Adrenal gland (tissue), 9 donors: ENCODE measurements at regions not wholly inside any gene's neighbourhood (a gene's known extent, or its start where the extent isn't known, plus 50 kb on each side); places are given as distances from the start of the nearest gene placed in this dataset.

Source experiments
- DNase-seq, 7 donors: peaks; one replicate each; pipeline ENCODE4 v3.0.0-alpha.2; 2019 to 2020
- H3K27ac ChIP-seq, 5 donors: fragments of 200-600 bp; sonication (generic) in 4 of 5; 1 replicate in 3 of 5; 2 replicates in 2 of 5; pipeline versions ENCODE4 v1.5.1 to v1.8.0; 2016 to 2020; ENCODE audit warnings: mild to moderate bottlenecking in 1 of 5
- H3K27me3 ChIP-seq: fragments of 200-600 bp; 2 replicates; pipeline ENCODE4 v1.8.0; 2021
- H3K36me3 ChIP-seq, 2 donors: fragments of 200-600 bp; replicated peaks in 1 of 2; 1 replicate in 1 of 2; 2 replicates in 1 of 2; pipeline versions ENCODE4 v1.5.1 to v1.8.0; 2018 to 2022
- H3K4me1 ChIP-seq, 2 donors: fragments of 200-600 bp; replicated peaks in 1 of 2; 1 replicate in 1 of 2; 2 replicates in 1 of 2; pipeline versions ENCODE4 v1.5.1 to v1.8.0; 2018 to 2021
- H3K4me3 ChIP-seq, 4 donors: fragments of 200-600 bp; sonication (generic) in 3 of 4; one replicate each; pipeline ENCODE4 v1.5.1; 2016 to 2018
- H3K9me3 ChIP-seq, 3 donors: fragments of 200-600 bp; sonication (generic) in 1 of 3; replicated peaks in 1 of 3; 1 replicate in 2 of 3; 2 replicates in 1 of 3; pipeline versions ENCODE4 v1.5.1 to v1.8.0; 2016 to 2021
- POLR2A ChIP-seq, 2 donors: fragments of 450-650 bp; IDR thresholded peaks; one replicate each; pipeline ENCODE4 v1.6.1; 2017; ENCODE audit warnings: antibody characterized with exemption in 2 of 2, mild to moderate bottlenecking in 2 of 2, moderate library complexity in 1 of 2
- WGBS, 4 donors: extraction: QIAGEN DNeasy Blood & Tissue Kit in 2 of 4; methylation state at CpG; one replicate each; pipeline versions ENCODE4 v1.1.5 to v1.1.7; 2013 to 2017; 5-methylcytosine and 5-hydroxymethylcytosine counted together
- intact Hi-C, 2 donors: fragments of 100-400 bp; cut with DNase I; formaldehyde crosslinking; loops; one replicate each; pipeline versions ENCODE4 v1.14.1 to v1.15.0; 2022 to 2023
- TF ChIP-seq, protein P1 (sequence below), 6 experiments: fragments of 450-650 bp in 4 of 6; fragments of 200-600 bp in 2 of 6; sonication (generic) in 1 of 6; IDR thresholded peaks; 1 replicate in 5 of 6; 2 replicates in 1 of 6; pipeline versions ENCODE4 v1.5.1 to v1.8.0; 2016 to 2021; ENCODE audit warnings: antibody characterized with exemption in 6 of 6, mild to moderate bottlenecking in 2 of 6, moderate library complexity in 1 of 6
- donor health status: healthy with polysubstance abuse.
- donor health status: Bipolar disorder and iron deficiency.
- donor health status: DM: yes; HTN: yes; CAD: no.
- donor health status: DM: no; HTN: no; CAD: no.
- donor health status: DM: no; HTN: no; CAD: no.

DNA sequence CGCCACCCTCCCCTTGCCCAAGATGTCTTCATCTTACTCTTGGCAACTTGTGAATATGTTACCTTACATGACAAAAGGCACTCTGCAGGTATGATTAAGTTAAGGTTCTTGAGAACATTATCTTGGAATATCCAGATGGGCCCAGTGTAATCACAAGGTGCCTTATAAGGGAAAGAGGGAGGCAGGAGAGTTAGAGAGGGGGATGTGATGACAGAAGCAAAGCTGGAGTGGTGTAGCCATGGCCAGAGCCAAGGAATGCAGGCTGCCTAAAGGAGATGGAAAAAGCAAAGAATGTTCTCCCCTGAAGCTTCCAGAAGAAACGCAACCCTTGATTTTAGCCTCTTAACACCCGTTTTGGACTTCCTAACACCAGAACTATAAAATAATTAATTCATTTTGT lies 318.0 kb downstream of the C7orf25 start:
- 84 to 89% (median 88%) methylated on average over 3 of the region's 3 CpGs for WGBS, 4 donors
- H3K9me3 ChIP-seq: no peaks in the 10 kb centered on the region
- no peak for TF ChIP-seq POLR2A (IDR thresholded peaks at IDR 0.05)
- TF ChIP-seq, protein P1, sequence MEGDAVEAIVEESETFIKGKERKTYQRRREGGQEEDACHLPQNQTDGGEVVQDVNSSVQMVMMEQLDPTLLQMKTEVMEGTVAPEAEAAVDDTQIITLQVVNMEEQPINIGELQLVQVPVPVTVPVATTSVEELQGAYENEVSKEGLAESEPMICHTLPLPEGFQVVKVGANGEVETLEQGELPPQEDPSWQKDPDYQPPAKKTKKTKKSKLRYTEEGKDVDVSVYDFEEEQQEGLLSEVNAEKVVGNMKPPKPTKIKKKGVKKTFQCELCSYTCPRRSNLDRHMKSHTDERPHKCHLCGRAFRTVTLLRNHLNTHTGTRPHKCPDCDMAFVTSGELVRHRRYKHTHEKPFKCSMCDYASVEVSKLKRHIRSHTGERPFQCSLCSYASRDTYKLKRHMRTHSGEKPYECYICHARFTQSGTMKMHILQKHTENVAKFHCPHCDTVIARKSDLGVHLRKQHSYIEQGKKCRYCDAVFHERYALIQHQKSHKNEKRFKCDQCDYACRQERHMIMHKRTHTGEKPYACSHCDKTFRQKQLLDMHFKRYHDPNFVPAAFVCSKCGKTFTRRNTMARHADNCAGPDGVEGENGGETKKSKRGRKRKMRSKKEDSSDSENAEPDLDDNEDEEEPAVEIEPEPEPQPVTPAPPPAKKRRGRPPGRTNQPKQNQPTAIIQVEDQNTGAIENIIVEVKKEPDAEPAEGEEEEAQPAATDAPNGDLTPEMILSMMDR (IDR thresholded peaks at IDR 0.05): no peak
- no peaks in the 10 kb centered on the region for H3K4me1 ChIP-seq
- H3K27me3 ChIP-seq: no peaks in the 10 kb centered on the region
- no peak overlapping the region for H3K4me3 ChIP-seq
- no peaks in the 10 kb centered on the region for H3K36me3 ChIP-seq
- no peak for DNase-seq
- intact Hi-C loops: no loop called here
- H3K27ac ChIP-seq: no peak overlapping the region

DNA sequence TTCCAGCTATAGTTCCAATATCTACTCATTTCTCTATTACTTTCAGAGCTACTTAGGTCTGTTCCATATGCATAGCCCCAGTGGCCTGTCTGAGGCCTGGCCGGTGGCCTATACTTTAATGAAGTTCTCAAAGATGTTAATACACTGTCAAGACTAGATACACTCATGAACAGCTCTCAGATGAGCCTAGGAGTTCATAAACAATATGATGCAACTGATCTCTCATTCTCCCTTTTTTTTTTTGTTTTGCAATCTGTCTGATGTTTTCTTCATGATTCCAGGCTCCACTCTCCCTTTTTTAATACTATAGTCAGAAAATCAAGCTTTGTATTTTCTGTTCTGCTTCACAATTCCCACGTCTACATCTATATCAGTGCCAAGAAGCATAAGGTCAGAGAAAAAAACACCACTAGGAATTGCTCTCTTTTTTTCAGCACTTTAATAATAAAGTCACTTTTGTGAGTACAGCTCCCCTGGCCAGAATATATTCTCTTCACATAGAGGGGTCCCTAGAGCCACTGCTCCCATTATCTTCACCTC lies 321.0 kb downstream of the C7orf25 start:
- intact Hi-C loops: no loop called here
- WGBS, 4 donors: 54 to 67% (median 60%) methylated on average over 2 of the region's 2 CpGs
- no peak for DNase-seq
- TF ChIP-seq, protein P1 (IDR thresholded peaks at IDR 0.05): no peak
- TF ChIP-seq POLR2A (IDR thresholded peaks at IDR 0.05): no peak
- Histone ChIP-seq H3K4me3 (no peak overlapping the region), H3K36me3 (no peaks in the 10 kb centered on the region), H3K27me3 (no peaks in the 10 kb centered on the region), H3K27ac (no peak overlapping the region), H3K4me1 (no peaks in the 10 kb centered on the region), H3K9me3 (no peaks in the 10 kb centered on the region)

DNA sequence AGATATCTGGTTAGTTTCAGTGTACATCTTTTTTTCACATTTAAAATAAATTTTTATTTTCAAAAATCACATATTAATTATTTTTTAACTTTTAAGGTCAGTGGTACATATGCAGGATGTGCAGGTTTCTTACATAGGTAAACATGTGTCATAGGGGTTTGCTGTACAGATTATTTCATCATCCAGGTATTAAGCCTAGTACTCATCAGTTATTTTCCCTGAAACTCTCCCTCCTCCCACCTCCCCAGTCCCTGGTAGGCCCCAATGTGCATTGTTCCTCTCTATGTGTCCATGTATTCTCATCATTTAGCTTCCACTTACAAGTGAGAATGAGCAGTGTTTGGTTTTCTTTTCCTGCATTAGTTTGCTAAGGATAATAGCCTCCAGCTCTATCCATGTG lies 323.0 kb downstream of the C7orf25 start:
- DNase-seq: no peak
- no peaks in the 10 kb centered on the region for H3K27me3 ChIP-seq
- H3K4me3 ChIP-seq: no peak overlapping the region
- no peaks in the 10 kb centered on the region for H3K4me1 ChIP-seq
- H3K36me3 ChIP-seq: no peaks in the 10 kb centered on the region
- TF ChIP-seq, protein P1 (IDR thresholded peaks at IDR 0.05): no peak
- no peak for TF ChIP-seq POLR2A (IDR thresholded peaks at IDR 0.05)
- H3K27ac ChIP-seq: no peak overlapping the region
- no peaks in the 10 kb centered on the region for H3K9me3 ChIP-seq
- intact Hi-C loops: no loop called here

DNA sequence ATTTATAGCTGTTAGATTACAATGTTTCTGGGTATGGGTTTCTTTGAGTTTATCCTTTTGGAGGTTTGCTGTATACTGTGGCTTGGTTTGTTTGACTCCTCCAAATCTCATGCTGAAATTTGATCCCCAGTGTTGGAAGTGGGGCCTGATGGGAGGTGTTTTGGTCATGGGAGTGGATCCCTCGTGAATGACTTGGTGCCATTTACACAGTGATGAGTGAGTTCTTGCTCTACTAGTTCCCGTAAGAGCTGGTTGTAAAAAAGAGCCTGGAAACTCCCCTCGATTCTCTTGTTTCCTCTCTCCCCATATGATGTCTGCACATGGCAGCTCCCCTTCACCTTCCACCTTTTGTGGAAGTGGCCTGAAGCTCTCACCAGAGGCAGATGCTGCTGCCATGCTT lies 324.1 kb downstream of the C7orf25 start:
- Histone ChIP-seq H3K4me3 (no peak overlapping the region), H3K4me1 (no peaks in the 10 kb centered on the region), H3K36me3 (no peaks in the 10 kb centered on the region), H3K9me3 (no peaks in the 10 kb centered on the region), H3K27ac (no peak overlapping the region), H3K27me3 (no peaks in the 10 kb centered on the region)
- intact Hi-C loops: no loop called here
- TF ChIP-seq, protein P1 (IDR thresholded peaks at IDR 0.05): no peak
- TF ChIP-seq POLR2A (IDR thresholded peaks at IDR 0.05): no peak
- no peak for DNase-seq
- WGBS, 4 donors: 71 to 78% (median 75%) methylated on average over 3 of the region's 3 CpGs
